GM12864 (cell line): ENCODE measurements at regions not wholly inside any gene's neighbourhood (a gene's known extent, or its start where the extent isn't known, plus 50 kb on each side); places are given as distances from the start of the nearest gene placed in this dataset.

Source experiments
- DNase-seq: peaks from one replicate; pipeline ENCODE4 v3.0.0-alpha.2; 2011; ENCODE audit warnings: low read depth
- H3K4me3 ChIP-seq: 2 replicates; pipeline ENCODE4 v1.5.1; 2011; ENCODE audit warnings: mild to moderate bottlenecking, low read depth, low read length, control low read depth
- TF ChIP-seq, protein P1 (sequence below): IDR thresholded peaks from 2 replicates; pipeline ENCODE4 v1.5.1; 2011; ENCODE audit warnings: low read depth, mild to moderate bottlenecking, moderate library complexity, low read length, control low read depth, inconsistent platforms; ENCODE audit errors: missing control alignments

DNA sequence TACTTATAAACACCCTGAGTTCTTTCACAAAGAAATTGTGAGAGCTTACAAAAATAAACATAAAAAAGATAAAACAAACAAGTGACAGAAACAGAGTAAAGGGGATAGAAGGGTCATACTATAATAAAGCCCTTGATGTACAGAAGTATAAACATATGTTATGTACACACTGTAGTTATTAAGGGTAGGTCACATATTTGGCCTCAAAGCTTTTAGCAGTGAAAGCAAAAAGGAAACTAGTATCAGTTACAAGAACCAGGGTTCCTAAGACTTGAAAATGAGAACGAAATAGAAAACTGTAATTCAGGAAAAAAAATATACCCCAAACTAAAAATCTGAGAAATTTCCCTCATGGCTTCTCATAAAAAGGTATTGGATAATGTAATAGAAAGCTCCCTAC is 380.6 kb downstream of the HDGFL1 start:
- DNase-seq: no peak
- TF ChIP-seq, protein P1, sequence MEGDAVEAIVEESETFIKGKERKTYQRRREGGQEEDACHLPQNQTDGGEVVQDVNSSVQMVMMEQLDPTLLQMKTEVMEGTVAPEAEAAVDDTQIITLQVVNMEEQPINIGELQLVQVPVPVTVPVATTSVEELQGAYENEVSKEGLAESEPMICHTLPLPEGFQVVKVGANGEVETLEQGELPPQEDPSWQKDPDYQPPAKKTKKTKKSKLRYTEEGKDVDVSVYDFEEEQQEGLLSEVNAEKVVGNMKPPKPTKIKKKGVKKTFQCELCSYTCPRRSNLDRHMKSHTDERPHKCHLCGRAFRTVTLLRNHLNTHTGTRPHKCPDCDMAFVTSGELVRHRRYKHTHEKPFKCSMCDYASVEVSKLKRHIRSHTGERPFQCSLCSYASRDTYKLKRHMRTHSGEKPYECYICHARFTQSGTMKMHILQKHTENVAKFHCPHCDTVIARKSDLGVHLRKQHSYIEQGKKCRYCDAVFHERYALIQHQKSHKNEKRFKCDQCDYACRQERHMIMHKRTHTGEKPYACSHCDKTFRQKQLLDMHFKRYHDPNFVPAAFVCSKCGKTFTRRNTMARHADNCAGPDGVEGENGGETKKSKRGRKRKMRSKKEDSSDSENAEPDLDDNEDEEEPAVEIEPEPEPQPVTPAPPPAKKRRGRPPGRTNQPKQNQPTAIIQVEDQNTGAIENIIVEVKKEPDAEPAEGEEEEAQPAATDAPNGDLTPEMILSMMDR: no peak
- no peak overlapping the region for H3K4me3 ChIP-seq

DNA sequence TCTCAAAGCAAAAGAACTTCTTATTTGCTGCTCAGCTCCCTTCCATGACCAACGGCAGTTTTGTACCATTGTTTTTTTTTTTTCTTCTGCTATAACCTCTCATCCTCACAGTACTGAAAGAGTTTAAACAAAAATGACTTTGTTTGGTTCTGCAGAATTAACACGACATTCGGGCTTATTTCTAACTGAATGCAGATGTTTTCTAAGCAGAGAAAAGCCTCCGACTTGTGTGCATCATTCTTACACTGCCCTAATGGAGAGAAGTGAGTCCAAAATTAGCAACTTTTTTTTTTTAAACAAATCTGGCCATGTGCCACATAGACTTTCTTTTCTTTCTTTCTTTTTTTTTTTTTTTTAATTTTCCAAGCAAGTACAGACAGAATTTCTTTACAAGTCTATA is 382.7 kb downstream of the HDGFL1 start:
- DNase-seq: no peak
- TF ChIP-seq, protein P1: no peak
- H3K4me3 ChIP-seq: no peak overlapping the region

DNA sequence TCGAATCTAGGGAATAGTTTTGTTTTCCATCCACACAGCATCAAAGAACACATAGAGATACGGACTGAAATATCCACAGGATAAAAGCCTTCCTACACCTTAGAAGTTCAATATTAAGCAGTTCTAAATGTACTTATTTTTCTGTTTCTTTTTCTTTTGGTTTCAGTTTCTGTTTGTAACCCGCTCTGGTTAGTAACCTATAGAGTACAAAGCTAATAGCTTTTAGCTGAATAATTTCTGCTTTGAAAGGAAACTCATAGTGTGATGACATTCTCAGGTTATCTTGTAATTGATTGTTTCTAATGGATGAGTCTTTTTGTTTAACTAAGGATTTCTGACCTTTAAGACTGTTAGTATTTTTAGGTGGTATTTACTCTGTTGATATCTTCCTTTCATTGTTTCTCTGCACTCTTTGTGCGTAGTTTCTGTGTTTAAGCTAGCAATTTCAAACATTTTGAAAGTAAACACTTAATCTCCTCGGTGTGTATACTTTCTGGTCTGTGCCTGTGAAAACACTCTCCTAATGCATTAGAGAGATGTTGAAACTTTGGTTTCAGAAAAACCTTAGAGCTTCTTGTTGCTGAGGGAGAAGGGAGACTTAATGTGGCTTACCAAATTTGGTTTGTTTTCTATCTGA is 385.5 kb downstream of the HDGFL1 start:
- no peak overlapping the region for H3K4me3 ChIP-seq
- DNase-seq: no peak
- TF ChIP-seq, protein P1: no peak

DNA sequence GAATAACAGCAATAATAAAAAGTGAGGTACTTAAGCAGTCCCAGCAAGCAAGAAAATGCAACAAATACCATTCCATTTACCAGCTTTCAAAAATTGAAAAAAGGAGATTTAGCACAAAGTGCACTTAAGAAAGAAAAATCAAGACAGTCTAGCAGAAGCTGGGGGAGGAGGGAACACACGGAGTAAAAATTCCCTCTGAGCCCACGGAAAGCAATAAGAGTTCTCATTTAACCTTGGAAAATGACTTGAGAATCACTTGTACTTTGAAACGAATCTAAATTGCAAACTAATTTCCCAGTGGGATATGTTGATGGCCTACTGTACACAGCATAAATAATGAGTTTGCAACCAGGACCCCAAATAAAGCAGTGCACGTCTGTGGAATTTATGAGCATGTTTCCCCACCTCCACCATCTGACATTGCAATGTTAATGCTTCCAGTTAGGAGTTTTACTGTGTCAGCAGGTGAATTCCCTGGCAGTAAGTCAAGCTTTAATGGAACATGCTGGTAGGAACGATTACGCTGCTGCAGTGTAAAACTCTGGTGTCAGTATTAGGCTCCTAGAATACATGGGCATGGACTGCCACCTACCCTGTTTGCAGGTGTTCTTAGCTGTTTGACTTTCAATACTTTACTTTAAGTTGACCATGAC is 386.8 kb downstream of the HDGFL1 start:
- H3K4me3 ChIP-seq: no peak overlapping the region
- no peak for DNase-seq
- TF ChIP-seq, protein P1: no peak

DNA sequence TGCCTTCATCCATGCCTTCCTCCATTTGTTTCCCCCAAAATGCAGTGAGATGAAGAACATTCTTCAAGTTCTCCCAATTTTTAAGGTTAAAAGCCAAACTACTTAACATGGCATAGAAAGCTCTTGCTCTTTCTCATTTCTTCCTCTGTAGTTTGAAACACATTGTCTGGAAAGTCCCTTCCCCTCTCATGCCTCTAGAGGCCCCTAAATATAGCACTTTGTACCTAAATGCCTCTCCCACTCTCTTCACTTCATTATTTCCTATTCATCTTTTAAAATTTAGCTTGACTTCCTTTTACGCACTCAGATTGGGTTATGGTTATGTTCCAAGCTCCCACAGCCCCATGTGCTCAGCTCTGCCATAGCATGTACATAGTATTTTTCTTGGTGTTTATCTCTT is 389.3 kb downstream of the HDGFL1 start:
- DNase-seq: no peak
- no peak overlapping the region for H3K4me3 ChIP-seq

DNA sequence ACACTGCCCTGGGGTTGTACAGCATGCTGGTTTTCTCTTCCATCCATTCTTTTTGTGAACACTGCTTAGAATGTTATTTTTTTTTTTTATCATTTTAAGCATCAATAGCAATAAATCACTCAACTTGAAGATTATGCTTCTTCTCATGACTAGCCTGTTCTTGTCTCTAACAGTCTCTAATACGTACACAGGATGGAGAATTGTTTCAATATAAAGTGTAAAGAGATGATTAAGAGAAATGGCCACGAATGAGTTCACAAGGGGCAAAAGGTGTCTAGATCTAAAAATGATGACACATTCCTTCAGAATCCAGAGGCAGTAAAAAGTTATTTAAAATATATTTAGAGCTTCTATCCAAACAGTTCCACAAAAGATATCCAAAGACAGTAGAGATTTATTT is 390.2 kb downstream of the HDGFL1 start:
- DNase-seq: no peak
- H3K4me3 ChIP-seq: no peak overlapping the region
- TF ChIP-seq, protein P1: no peak

More for the DNA sequence above, 389.3 kb downstream of the HDGFL1 start:
- TF ChIP-seq, protein P1: no peak

DNA sequence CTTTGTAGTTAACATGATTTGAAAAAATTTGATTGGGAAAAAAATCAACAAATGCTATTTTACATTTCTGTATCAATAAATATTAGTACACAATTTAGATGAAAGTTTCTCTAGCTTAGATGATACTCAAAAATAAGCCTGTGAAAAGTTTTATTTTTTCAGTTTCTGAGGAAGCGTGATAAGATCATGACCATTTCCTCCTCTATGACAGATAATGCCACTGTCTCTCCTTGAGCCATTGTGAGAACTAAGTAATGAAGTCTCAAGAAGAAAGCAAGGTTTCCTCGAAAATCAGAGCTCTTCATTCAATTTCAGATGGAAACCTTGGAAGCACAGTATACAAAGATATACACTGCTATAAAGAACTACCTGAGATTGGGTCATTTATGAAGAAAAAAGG is 395.0 kb downstream of the HDGFL1 start:
- TF ChIP-seq, protein P1: no peak
- no peak overlapping the region for H3K4me3 ChIP-seq
- no peak for DNase-seq
